Gastroesophageal sphincter (tissue), 3 donors: ENCODE measurements at regions not wholly inside any gene's neighbourhood (a gene's known extent, or its start where the extent isn't known, plus 50 kb on each side); places are given as distances from the start of the nearest gene placed in this dataset.

Source experiments
- EP300 ChIP-seq: sonication (generic); formaldehyde crosslinking; IDR thresholded peaks from one replicate; pipeline ENCODE4 v1.6.1; 2017; ENCODE audit warnings: antibody characterized with exemption, mild to moderate bottlenecking
- POLR2A ChIP-seq, 2 donors: fragments of 450-650 bp; IDR thresholded peaks; one replicate each; pipeline ENCODE4 v1.6.1; 2017; ENCODE audit warnings: antibody characterized with exemption in 2 of 2, mild to moderate bottlenecking in 2 of 2, moderate library complexity in 1 of 2
- POLR2AphosphoS5 ChIP-seq: sonication (generic); formaldehyde crosslinking; IDR thresholded peaks from one replicate; pipeline ENCODE4 v1.6.1; 2017; ENCODE audit warnings: antibody characterized with exemption
- TF ChIP-seq, protein P1 (sequence below), 4 experiments: fragments of 200-600 bp in 2 of 4; fragments of 450-650 bp in 2 of 4; sonication (generic) in 1 of 4; IDR thresholded peaks; one replicate each; pipeline ENCODE4 v1.5.1; 2017 to 2019; ENCODE audit warnings: antibody characterized with exemption in 4 of 4, mild to moderate bottlenecking in 2 of 4, moderate library complexity in 2 of 4

DNA sequence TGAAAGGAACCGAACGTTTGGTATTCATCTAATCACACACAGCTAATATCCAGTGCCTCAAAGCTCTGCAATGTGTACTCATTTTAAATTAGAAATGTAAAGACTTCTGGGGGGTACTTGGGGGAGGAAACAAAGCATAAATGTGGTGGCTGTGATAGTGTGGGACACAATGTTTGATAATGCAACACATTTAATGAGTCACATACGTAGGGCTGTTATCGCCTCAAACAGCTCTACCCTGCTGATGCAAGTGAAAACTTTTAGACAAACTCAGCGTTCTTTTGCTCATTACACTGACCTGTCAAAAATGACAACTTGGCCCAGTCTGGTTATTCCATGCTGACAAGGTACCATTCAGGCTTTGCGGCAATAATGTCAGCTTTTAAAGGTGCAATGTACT is 1227.1 kb upstream of the CELF4 start:
- TF ChIP-seq POLR2A (IDR thresholded peaks at IDR 0.05) (no peak), POLR2AphosphoS5 (no peak), EP300 (no peak)
- TF ChIP-seq, protein P1, sequence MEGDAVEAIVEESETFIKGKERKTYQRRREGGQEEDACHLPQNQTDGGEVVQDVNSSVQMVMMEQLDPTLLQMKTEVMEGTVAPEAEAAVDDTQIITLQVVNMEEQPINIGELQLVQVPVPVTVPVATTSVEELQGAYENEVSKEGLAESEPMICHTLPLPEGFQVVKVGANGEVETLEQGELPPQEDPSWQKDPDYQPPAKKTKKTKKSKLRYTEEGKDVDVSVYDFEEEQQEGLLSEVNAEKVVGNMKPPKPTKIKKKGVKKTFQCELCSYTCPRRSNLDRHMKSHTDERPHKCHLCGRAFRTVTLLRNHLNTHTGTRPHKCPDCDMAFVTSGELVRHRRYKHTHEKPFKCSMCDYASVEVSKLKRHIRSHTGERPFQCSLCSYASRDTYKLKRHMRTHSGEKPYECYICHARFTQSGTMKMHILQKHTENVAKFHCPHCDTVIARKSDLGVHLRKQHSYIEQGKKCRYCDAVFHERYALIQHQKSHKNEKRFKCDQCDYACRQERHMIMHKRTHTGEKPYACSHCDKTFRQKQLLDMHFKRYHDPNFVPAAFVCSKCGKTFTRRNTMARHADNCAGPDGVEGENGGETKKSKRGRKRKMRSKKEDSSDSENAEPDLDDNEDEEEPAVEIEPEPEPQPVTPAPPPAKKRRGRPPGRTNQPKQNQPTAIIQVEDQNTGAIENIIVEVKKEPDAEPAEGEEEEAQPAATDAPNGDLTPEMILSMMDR (IDR thresholded peaks at IDR 0.05), result no peak
